Midbrain (tissue), 1 donor: ENCODE measurements at regions not wholly inside any gene's neighbourhood (a gene's known extent, or its start where the extent isn't known, plus 50 kb on each side); places are given as distances from the start of the nearest gene placed in this dataset.

Source experiments
- DNase-seq: peaks from one replicate; lab custom pipeline; 2025; lab: John Stamatoyannopoulos, UW

DNA sequence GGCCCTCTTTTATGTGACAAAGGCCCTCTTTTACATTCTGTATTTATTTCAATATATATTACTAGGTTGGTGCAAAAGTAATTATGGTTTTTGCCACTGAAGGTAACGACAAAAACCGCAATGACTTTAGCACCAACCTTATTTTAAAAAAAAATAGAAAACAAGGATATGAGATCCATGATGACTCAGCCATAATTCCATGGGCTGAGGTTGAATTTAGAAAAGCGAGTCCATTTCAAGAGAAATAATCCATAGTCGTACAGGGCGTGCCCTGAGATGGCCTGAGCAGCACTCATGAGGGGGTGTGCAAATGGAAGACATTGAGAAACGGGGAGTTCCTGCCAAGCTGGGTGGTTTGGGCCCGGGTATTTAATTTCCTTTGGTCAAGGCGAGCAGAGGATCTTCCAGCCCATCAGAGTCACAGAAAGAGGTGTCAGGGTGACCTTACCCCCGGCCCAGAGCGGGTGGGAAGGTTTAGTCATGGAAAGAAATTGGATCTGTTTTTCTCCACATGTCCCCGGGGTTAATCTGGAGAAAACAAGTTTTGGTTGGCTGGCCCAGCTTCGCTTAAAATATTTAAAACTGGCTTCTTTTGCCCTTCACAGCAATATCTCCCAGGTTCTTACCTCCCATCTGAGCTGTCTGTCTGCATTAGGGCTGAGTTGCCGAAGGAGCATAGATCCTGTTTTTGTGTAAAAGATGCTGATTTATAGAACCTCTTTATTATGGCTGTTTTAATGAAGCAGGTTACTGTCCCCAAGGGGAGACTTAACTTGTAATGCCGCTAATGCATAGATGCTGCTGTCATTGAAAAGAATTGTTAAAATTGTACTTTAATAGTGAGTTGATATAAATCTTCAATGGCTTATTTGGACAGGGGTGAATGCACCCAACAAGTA lies 255.6 kb downstream of the PREX1 start:
- DNase-seq = no peak

DNA sequence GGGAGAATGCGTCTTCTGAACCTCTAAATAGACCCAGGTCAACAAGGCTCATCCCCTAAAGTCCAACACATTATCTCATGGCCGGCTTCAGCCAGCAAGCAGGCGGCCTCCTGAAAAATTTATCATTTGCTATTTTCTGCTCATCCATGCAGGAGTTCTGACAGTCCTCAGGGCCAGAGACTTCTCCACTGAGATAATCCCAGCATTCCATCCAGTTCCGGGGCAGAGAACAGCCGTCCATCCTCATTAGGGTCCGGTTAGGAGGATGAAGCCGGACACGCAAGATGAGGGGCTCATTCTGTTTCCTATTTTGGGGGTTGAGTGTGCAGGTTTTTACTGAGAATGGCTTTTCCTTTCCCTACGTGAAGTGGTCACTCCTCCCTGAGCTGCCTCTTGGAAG lies 258.1 kb downstream of the PREX1 start:
- DNase-seq = no peak

DNA sequence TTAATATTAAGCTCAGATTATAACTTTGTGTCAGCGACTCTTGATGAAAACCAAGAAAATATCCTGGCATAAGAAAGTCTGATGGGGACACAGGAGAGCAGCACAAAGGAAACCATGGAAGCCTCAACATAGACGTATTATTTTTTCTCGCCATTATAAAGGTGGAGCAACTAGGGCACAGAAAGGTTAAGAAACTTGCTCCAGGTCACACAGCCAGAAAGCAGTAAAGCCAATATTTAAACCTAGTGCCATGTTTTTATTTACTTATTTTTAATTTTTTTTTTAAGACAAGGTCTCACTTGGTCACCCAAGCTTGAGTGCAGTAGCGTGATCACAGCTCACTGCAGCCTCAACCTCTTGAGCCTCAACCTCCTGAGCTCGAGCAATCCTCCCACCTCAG lies 259.3 kb downstream of the PREX1 start:
- no peak for DNase-seq

DNA sequence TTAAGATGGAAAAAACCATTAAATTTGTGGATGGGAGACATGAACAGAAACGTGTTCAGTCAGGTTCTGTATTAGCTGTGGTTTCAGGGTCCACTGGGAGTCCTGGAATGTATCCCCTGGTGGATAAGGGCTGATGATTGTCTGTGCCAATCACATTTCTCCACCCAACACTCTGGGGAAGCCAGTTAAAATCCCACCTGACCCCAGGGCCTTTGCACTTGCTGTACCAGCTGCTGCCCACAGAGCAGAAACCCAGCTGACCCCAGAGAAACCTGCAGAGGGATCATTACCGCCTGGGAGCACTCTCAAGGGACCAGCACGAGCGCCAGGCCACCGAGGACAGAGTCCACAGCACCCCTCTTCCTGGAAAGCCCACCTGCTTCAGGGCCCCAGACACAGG lies 260.7 kb downstream of the PREX1 start:
- DNase-seq = no peak

DNA sequence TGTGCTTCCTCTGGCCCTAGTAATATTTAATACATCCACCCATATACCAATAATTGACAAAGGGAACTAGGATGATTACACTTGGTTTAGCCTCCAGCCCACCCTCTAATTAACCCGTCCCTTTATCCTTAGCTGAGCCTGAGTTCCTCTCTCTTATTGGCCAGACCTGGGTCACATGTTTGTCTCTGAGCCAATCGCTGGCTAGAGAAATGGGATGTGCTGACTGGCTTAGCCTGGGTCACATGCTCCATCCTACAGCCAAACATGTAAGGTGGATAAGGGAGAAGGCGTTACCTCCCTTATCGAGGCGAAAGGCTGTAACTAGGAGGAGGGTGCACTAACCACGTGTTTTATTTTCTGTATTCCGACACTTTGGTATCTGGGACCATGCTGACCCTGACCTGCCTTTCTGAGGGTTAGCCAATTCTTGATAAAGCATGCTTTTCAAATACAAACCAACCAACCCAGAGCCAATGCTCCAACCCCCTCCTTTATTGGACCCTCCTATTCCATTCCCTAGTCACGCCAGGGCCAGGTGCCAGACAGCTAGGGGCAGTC lies 262.7 kb downstream of the PREX1 start:
- DNase-seq = no peak

DNA sequence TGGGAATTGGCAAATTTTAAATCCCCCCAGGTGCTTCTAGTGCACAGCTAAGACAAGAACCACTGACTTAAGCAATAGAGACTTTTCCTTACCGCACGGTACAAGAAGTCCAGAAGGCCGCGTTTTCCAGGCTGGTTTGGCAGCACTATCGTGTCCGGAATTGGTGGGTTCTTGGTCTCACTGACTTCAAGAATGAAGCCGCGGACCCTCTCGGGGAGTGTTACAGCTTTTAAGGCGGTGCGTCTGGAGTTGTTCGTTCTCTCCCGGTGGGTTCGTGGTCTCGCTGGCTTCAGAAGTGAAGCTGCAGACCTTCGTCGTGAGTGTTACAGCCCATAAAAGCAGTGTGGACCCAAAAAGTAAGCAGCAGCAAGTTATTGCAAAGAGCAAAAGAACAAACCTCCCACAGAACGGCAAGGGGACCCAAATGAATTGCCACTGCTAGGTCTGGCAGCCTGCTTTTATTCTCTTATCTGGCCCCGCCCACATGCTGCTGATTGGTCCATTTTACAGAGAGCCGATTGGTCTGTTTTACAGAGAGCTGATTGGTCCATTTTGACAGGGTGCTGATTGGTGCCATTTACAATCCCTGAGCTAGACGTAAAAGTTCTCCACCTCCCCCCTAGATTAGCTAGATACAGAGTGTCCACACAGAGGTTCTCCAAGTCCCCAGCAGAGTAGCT lies 264.5 kb downstream of the PREX1 start:
- DNase-seq = no peak

DNA sequence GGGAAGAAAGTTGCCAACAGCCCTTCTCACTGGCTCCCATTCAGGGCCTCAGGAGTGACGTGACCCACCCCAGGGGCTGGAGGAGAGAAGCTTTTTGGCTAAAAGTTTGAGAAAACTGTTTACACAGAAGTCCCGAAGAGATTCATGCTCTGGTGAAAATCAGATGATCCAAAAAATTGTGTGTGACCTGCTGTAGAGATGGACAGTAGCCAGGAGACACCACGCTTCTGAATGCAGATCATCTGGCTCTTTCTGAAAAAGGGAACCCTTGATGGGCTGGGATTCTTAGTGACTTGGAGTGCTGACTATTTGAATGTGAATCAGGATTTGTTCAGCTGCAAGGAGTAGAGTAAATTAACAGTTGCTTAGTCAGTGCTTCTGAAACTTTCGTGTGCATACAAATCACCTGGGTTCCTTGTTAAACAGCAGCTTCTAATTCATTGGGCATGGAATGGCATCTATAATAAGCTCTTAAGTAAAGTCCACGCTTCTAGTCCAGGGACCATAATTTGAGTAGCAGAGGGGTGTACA lies 265.1 kb downstream of the PREX1 start:
- DNase-seq = no peak

DNA sequence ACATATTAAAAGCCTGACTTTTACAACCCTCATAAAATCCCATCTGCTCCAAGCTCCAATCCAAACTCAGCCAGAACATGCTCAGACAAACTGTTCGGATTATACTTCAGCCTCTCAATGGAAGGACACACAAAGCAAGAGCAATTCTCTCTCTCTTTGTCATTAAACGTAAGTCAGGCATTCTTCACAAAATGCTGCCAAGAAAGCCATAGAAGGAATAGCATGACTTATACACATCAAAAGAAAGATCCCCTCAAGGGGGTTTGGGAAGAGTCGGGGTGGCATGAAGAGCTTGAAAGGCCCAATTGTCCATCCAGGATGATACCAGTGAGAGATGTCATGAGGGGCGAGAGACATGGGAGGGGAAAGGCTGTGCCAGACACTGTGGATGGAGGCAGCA lies 268.9 kb downstream of the PREX1 start:
- no peak for DNase-seq

DNA sequence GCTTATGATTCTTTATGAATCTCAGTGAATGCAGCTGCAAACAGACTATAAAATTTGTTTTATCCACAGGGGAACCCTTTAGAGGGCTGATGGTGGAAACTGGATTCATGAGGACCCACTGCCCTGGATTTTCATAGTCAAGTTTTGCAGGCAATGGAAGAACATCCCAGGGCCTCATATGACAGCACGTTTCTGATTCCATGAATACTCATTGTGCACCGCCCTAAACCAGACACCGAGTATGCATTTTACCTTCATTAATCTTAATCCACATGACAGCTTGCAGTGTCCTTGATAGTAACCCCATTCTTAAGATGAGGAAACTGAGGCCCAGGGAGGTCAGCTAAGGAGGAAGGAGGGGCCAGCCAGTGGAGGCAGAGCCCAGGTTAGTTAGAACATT lies 270.4 kb downstream of the PREX1 start:
- DNase-seq = no peak

DNA sequence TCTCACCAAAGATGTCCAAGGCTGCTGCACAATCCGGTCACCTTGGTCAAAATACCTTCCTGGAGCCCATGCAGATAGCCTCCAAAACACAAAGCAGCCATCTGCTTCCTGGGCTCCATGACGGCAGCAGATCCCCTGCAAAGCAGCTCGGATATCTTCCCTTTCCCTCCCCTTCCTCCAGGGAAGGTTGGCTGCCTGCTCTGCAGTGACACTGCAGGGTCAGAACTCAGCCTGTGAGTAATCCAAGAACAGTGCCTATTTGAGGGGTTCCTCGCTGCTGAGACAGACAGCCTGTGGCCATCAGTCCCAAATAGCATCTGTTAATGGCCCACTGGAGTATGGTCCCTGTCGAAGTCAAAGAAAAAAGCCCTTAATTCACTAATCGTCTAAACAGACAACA lies 270.8 kb downstream of the PREX1 start:
- DNase-seq = no peak

DNA sequence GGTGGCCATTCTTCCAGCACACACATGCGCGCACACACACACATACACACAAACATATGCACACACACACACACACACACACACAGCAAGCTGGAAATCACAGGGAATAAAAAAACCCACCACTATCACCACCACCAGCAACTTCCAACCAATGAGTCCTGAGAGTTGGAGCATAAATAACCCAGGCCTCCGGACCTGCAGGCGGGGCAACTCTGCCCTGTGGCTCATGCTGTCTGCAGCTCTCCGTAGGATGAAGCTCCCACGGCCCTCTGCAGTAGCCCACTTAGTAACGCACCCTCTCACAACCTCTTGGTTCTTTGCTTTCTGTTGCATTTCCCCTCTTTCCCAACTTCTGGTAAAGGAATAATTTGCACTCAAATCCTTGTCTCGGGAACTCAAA lies 275.2 kb downstream of the PREX1 start:
- no peak for DNase-seq

DNA sequence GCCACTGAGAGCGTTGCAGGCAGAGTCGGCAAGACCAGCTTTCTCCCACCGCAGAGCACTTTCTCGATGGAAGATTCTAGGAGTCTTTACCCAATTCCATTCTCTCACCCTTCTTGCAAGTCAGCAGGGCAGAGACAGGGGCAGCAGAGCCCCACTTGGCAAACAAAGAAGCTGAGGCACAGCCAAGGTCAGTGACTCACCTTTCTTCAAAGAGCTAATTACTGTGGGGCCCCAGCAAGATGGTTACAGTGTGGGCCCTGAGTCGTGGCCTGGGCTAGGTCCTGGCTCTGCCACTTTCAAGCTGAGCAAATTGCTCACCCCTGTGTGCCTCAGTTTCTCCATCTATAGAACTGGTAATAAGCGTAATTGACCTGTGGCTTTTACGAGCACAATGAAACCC lies 277.0 kb downstream of the PREX1 start:
- DNase-seq = no peak

DNA sequence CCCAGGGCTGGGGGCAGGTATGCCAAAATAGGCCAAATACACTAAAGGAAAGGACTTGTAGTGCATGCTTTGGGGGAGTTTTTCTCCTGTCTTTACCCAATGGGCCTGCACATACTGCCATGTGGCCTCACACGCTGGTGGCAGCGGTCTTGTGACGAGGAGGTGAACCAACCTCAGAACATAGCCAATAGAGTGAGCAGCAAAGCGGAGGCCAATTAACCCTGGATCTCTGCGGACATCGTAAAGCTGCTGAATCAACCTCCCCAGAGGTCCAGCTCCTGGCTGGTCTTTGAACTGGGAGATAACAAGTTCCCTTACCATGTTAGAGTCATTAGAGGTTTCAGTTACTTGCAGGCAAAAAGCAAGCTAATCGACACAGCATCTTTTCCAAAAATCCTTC lies 280.1 kb downstream of the PREX1 start:
- DNase-seq = no peak

DNA sequence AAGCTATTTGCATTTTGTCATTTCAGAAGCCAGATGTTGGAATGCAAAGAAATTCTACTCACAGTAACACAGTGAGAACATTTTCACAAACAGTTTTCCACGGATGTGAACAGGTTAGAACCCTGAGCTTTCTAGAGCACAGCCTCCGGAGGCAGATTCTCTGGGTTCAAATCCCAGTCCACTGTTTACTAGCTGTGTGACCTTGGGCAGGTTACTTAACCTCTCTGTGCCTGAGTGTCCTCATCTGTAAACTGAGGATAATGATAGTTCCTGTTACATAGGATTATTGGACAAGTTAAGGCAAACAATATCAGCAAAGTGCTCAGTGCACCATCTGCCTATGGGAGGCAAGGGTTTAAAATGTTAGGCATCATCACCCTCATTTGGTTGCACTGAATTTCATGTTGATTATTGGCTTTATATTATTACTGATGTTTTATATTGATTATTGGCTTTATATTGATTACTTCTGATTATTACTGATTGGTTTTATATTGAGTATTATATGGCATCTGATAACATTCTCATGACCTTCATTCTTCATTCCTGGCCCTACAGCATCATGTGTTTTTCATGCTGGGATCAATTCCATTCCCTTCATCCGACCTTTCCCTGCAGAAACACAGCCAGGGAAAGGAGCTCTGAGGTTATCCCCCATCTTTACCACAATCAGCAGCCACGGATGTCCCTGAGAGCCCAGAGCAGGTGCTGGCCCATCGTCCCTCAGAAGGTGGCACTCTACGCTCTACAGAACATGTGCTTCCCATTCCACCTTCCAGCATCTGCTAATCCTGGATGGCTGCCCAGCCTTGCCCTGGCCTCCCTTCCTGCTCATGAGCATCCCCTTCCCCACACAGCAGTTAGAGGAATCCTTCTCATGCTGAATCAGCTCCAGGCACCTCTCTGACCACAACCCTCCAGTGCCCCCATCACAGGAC lies 283.1 kb downstream of the PREX1 start:
- DNase-seq = no peak

DNA sequence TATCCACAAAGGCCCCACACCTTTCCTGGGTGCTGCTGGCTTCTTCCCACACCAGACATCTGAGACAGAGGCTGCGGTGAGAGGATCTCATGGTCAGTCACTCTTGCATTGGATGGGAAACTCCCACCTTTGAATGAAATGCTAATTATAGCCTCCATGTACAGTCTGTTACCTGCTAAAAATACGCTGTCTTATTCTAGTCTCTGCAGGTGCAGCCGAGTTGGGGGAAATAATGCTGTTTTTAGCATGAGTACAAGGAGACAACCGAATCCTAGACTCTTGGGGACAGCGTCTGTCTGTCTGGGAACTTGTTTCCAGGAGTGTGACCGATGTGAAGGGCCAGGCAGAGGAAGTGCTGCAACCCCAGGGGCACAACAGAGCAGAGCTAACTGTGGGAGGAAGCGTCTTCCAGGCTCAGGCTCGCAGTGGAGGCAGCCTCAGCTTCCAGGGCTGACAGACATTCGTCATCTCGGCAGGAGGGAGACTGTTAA lies 286.2 kb downstream of the PREX1 start:
- no peak for DNase-seq

DNA sequence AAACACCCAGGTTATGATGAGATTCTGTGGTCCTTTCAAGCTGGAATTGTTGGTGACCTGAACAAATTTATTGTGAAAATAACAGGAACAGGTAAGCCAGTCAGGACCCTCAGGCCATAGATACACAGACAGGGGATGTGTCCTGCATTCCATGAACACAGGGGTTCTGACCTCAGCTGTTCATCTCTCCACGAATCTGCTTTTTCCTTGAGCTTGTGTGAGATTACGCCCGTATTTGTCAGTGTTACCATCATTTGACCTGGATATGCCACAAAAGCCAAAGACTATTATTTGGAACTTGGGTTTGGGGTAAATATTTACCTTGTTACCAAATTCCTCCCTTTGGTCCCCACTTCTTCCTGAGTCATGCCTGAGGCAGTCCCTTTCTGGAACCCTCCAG lies 288.9 kb downstream of the PREX1 start:
- no peak for DNase-seq

DNA sequence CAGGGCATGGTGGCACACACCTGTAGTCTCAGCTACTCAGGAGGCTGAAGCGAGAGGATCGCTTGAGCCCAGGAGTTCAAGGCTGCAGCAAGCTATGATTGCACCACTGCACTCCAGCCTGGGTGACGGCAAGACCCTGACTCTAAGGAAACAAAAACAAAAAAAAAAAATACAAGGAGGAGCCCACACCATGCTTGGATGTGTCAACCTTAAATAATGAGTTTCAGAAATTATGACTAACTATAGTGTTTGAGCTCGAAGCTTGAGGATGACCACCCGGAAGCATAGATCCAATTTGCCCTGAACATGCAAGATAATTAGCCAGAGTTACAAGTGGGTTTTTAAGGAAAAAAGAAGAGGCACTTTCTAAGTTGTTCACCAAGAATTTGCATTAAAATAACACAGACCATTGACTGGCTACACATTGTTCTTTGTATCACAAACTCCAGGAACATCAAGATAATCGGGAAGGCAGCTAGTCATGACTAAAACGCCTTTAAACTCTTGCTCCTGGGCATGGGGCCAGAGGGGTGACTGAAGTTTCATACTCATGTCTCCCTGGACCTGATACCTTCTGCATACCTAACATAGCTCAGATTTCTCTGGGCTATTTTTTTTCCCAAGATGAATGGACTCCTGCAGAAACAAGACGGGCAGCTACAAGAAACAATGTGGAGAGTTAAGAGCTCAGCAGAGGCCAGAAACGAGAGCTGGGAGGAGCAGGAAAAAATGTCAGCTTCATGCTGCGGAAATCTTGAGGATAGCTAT lies 289.6 kb downstream of the PREX1 start:
- DNase-seq = no peak

DNA sequence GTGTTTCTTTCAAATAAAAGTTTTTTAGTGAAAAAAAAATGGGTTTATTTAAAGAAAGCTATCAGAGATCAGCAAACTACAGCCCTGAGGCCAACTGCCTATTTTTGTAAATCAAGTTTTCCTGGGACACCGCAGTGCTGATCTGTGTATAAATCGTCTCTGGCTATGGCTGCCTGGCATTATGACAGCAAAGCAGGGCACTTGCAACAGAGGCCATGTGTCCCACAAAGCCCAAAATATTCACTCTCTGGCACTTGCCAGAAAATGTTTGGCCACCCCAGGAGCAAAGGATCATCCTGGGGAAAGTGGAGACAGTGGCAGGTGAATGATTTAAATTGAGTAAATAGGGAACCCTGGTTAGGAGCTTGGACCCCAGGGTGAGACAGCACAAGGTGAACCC lies 291.6 kb downstream of the PREX1 start:
- no peak for DNase-seq

DNA sequence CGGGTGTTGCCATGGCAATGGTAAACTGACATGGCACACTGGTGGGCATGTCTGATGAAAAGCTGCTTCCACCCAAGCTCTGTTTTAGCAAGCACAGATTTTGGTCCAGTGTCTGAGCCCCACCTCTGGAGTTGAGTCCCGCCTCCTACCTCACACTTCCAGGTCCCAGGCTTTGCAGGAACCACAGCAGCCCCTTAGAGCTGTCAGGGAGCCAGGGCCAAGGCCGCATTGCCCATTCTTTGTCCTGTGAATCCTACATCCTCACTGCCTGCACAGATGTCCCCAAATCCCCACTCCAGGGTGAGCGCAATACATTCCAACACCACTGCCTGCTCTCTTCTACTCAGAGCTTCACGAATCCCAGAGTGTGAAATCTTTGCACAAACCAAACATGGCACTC lies 292.2 kb downstream of the PREX1 start:
- DNase-seq = no peak

DNA sequence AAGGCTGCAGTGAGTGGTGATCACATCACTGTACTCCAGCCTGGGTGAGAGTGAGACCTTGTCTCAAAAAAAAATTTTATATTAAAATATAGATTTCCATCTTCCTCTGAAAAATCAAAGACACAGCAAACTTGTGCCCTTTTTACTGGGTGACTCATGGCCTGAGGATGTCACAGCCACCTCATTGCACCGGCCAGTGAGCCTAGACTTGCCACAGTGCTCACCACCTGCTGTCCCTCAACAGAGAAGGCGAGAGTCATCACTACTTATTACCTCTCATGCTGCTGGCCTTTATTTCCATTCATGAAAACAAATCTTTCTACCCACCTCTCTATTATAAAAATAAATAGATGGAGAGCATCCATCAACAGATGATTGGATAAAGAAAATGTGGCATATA lies 295.8 kb downstream of the PREX1 start:
- DNase-seq = no peak

DNA sequence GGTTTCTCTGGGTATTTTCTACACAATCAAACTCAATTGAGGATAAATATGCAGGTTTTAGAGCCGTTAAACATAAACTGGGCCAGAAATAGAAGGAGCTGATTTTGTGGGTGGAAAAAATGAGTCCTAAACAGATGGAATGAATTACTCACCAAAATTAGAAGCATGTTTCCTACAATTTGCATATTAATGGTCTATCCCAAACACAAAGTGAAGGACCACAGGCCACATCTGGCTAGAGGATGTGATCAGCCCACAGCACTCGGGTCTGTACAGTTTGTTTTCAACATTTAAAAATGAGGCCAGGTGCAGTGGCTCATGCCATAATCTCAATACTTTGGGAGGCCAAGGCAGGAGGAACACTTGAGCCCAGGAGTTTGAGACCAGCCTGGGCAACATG lies 296.3 kb downstream of the PREX1 start:
- no peak for DNase-seq
